Activated CD4-positive, alpha-beta memory T cell treated with anti-CD3 and anti-CD28 coated beads, Interleukin-2, amount 10 ng/mL, durations not matched to agents 7 days and 5 days (primary cell): ENCODE measurements at regions not wholly inside any gene's neighbourhood (a gene's known extent, or its start where the extent isn't known, plus 50 kb on each side); places are given as distances from the start of the nearest gene placed in this dataset.

Source experiments
- CTCF ChIA-PET: fragments of 350-600 bp; sonication (Branson Sonifier 250); formaldehyde crosslinking; loops from one replicate; lab custom pipeline; 2021; ENCODE audit warnings: antibody characterized with exemption, inconsistent platforms; lab: Charles Lee
- POLR2A ChIA-PET: fragments of 350-600 bp; sonication (Branson Sonifier 250); formaldehyde crosslinking; loops from one replicate; lab custom pipeline; 2021; ENCODE audit warnings: antibody characterized with exemption; lab: Charles Lee
- DNase-seq: peaks from one replicate; pipeline ENCODE4 v3.0.0-alpha.2; 2020
- H3K27ac Mint-ChIP-seq: one replicate; pipeline ENCODE4 v1.8.0; 2021; ENCODE audit warnings: mild to moderate bottlenecking, mixed read lengths
- H3K27me3 Mint-ChIP-seq: one replicate; pipeline ENCODE4 v1.8.0; 2021; ENCODE audit warnings: mixed read lengths
- H3K36me3 Mint-ChIP-seq: one replicate; pipeline ENCODE4 v1.8.0; 2021; ENCODE audit warnings: low read depth, mixed read lengths
- H3K4me1 Mint-ChIP-seq: one replicate; pipeline ENCODE4 v1.8.0; 2021; ENCODE audit warnings: mixed read lengths
- H3K4me3 Mint-ChIP-seq: one replicate; pipeline ENCODE4 v1.8.0; 2021; ENCODE audit warnings: mild to moderate bottlenecking, mixed read lengths
- H3K9me3 Mint-ChIP-seq: one replicate; pipeline ENCODE4 v1.8.0; 2021; ENCODE audit warnings: mixed read lengths

DNA sequence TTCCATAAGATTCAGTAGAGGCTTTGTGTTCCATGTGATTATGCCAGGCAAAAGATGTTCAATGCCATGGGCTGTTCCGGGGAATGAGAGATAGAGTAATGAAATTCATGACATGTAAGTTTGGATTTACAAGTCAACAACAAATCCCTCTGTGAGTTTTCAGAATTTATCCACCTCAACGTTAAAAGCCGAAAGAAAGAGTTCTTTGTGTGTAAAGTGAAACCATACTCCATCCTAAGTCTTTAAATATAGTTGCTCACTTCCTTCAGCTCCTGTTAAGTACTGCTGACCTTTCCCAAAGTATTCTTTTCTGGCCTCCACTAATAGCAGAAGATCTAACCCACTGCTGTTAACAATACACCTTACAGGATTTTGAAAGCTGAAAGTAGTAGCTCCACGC, 190.0 kb downstream of the TMX1 start:
- Mint-ChIP-seq H3K4me3 (no peak overlapping the region), H3K9me3 (no peaks in the 10 kb centered on the region), H3K36me3 (no peaks in the 10 kb centered on the region), H3K27me3 (peaks cover 16% of the 10 kb centered on the region), H3K4me1 (no peaks in the 10 kb centered on the region), H3K27ac (no peak overlapping the region)
- no peak for DNase-seq
- POLR2A ChIA-PET = no interaction called here
- CTCF ChIA-PET = no interaction called here

GRCh38 chr14:51430633-51431032, 190.6 kb downstream of the TMX1 start:
- Mint-ChIP-seq H3K27me3 (peaks cover 18% of the 10 kb centered on the region), H3K36me3 (no peaks in the 10 kb centered on the region), H3K4me1 (no peaks in the 10 kb centered on the region), H3K27ac (no peak overlapping the region), H3K4me3 (no peak overlapping the region), H3K9me3 (no peaks in the 10 kb centered on the region)
- CTCF ChIA-PET = no interaction called here
- POLR2A ChIA-PET = no interaction called here
- DNase-seq = no peak

DNA sequence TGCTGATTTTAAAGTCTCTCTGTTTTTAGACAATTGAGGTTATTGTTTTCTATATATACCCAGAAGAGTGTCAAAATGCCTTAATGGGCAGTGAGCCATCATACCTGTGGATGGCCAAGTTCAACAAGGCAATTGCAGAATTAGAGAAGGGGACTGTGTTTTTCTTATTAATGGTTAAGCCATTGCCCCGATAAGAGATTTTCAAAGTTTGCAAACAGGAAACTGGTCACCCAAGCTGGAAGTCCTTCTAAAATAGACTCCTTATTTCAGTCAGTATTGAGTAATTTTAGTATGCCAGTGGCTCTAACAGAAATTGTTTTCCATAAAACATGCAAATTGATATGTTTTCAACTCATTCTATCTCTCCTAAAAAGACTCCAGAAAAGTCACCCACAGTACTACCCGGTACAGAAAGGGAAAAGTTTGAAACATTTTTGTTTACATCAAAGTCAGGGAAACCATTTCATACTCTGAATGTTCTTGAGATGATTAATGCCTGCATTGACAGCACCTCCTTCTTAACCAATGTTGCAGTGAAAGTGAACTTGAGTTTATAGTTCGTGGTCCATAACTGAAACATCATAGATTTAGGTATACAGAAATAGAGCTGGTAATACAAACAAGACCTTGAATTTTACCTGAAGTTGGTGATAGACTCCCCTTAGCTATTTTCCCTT, 191.1 kb downstream of the TMX1 start:
- H3K9me3 Mint-ChIP-seq = no peaks in the 10 kb centered on the region
- H3K36me3 Mint-ChIP-seq = no peaks in the 10 kb centered on the region
- POLR2A ChIA-PET = no interaction called here

GRCh38 chr14:51431741-51432140, 191.7 kb downstream of the TMX1 start:
- Mint-ChIP-seq H3K36me3 (no peaks in the 10 kb centered on the region), H3K27me3 (peaks cover 21% of the 10 kb centered on the region), H3K4me3 (no peak overlapping the region), H3K9me3 (no peaks in the 10 kb centered on the region), H3K4me1 (no peaks in the 10 kb centered on the region), H3K27ac (no peak overlapping the region)
- DNase-seq = no peak
- CTCF ChIA-PET = no interaction called here
- POLR2A ChIA-PET = no interaction called here

More for the DNA sequence above, 191.1 kb downstream of the TMX1 start:
- Mint-ChIP-seq H3K27ac (no peak overlapping the region), H3K4me1 (no peaks in the 10 kb centered on the region), H3K27me3 (peaks cover 18% of the 10 kb centered on the region), H3K4me3 (no peak overlapping the region)
- CTCF ChIA-PET = no interaction called here
- DNase-seq = no peak

DNA sequence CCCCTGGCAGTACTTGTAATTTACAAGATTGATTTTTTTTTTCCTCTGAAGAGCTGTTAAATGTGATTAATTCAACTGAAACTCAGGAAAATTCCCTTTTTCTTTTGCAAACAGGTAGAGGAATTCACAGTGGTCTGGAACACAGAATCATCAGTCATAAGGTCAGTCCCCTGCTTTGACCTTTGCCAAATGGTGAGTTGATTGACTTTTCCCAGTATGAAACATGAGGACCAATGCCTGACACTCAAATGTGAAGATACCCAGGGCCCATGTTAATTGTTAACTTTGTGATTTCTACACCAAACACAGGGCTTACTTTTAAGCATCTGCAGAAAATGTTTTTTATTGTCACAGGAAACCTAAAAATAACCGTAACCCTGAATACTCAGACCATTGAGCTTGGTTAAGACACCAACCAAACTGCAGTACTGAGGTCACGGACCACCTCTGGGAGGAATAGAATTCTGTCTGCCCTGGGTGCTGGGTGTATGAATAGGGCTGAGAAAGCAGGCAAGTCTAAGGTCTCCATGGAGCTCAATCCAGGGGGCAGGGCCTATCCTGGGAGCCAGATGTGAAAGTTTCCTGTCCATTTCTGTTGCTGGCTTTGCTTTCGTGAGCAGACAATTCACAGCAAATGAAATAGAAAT, 192.4 kb downstream of the TMX1 start:
- Mint-ChIP-seq H3K36me3 (no peaks in the 10 kb centered on the region), H3K4me1 (no peaks in the 10 kb centered on the region), H3K4me3 (no peak overlapping the region), H3K27ac (no peak overlapping the region), H3K9me3 (no peaks in the 10 kb centered on the region), H3K27me3 (peaks cover 21% of the 10 kb centered on the region)
- POLR2A ChIA-PET = no interaction called here
- no peak for DNase-seq
- CTCF ChIA-PET = no interaction called here

- Mint-ChIP-seq H3K4me3 (no peak overlapping the region), H3K9me3 (no peaks in the 10 kb centered on the region), H3K36me3 (no peaks in the 10 kb centered on the region), H3K4me1 (no peaks in the 10 kb centered on the region), H3K27me3 (peaks cover 16% of the 10 kb centered on the region), H3K27ac (no peak overlapping the region)
- ChIA-PET CTCF (no interaction called here), POLR2A (no interaction called here)
- DNase-seq = no peak
Measured at GRCh38 chr14:51436630-51437029, 196.6 kb downstream of the TMX1 start.

DNA sequence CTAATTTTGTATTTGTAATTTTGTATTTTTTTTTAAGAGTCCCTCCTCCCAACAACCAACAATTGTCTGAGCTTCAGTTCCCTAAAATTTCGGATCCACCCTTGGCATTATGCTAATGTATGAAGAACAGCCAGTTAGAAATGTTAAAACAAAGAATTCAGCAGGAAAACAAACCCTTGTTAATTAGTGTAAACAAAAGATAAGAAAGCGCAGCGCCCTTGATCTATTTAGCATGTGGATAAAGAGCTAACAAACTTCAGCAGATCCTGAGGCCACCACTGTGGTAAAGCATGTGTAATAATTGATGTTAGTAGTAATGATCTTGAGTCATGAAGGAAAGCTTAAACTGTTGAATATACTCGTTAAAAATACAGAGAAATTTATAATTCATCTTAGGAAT, 199.8 kb downstream of the TMX1 start:
- CTCF ChIA-PET = no interaction called here
- Mint-ChIP-seq H3K4me1 (no peaks in the 10 kb centered on the region), H3K36me3 (no peaks in the 10 kb centered on the region), H3K27me3 (peaks cover 13% of the 10 kb centered on the region), H3K9me3 (no peaks in the 10 kb centered on the region), H3K4me3 (no peak overlapping the region), H3K27ac (no peak overlapping the region)
- POLR2A ChIA-PET = interaction anchor here (0.5 kb wide), 1 partner anchor 34 kb away, joined by 3 read pairs; no protein-coding TSS in a partner anchor
- DNase-seq = no peak

DNA sequence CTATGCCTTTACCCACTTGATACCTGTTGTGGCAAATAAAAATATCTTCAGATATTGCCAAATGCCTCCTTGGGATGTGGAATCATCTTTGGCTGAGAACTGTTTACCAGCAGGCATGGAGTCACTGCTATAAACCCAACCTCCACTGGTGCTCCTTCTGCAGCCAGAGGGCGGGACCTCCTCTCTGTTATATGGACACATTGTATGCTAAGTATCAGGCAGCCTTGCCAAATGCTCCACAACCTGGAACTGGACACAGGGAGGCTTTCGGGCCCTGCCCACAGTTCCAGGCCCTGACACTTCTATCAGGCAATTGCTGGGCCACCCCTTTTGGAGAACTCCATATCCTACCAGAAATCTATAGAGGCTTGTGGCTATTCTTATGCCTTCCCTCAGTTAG, 201.0 kb downstream of the TMX1 start:
- H3K27me3 Mint-ChIP-seq = peaks cover 11% of the 10 kb centered on the region
- no peak for DNase-seq
- no peaks in the 10 kb centered on the region for H3K9me3 Mint-ChIP-seq
- no peaks in the 10 kb centered on the region for H3K4me1 Mint-ChIP-seq
- no peaks in the 10 kb centered on the region for H3K36me3 Mint-ChIP-seq
- CTCF ChIA-PET = no interaction called here
- H3K4me3 Mint-ChIP-seq = no peak overlapping the region
- POLR2A ChIA-PET = no interaction called here
- H3K27ac Mint-ChIP-seq = no peak overlapping the region

- no peak overlapping the region for H3K4me3 Mint-ChIP-seq
Measured at GRCh38 chr14:51442513-51443175, 202.6 kb downstream of the TMX1 start.

DNA sequence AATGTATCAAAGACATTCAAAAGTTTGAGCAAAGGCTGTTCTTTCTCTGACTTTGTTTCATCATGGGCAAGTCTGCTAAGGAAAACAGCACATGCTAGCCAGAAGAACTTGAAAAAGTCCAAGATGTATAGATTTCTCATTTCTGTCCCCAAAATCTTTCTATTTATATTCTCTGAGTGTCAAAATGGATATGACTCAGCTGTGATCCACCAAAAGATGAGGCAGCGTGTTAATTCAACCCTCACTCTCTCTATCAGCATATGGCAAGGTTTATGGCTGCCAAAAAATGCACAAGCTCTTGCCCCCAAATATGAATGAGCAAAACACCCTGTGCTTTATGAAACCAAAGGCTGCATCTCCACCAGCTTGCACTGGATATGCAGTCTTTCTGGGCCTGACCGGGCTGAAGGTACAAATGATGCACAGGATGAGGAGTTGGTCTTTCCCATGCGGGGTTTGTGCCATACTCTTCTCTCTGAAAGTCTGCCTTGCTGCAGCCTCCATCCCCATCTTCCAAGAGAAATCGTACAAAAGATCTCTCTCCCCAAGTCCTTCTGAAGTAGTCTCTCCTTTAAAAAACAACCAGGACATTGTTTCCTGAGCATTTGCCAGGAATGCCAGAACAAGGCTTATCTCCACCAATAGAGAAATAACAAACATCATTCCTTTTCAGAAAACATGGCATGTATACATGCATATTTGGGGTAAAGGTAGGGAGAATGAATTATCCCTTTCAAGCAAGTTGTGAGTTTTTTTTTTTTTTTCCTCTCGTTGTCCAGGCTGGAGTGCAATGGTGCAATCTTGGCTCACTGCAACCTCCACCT, 203.4 kb downstream of the TMX1 start:
- Mint-ChIP-seq H3K27me3 (peaks cover 8% of the 10 kb centered on the region), H3K4me3 (no peak overlapping the region), H3K9me3 (no peaks in the 10 kb centered on the region), H3K36me3 (no peaks in the 10 kb centered on the region), H3K27ac (no peak overlapping the region), H3K4me1 (no peaks in the 10 kb centered on the region)
- ChIA-PET POLR2A (no interaction called here), CTCF (no interaction called here)
- no peak for DNase-seq

More at GRCh38 chr14:51442513-51443175, 202.6 kb downstream of the TMX1 start:
- H3K27me3 Mint-ChIP-seq = peaks cover 8% of the 10 kb centered on the region
- H3K4me1 Mint-ChIP-seq = no peaks in the 10 kb centered on the region
- no peak overlapping the region for H3K27ac Mint-ChIP-seq
- DNase-seq = no peak
- POLR2A ChIA-PET = no interaction called here
- no peaks in the 10 kb centered on the region for H3K9me3 Mint-ChIP-seq
- CTCF ChIA-PET = no interaction called here
- no peaks in the 10 kb centered on the region for H3K36me3 Mint-ChIP-seq

- Mint-ChIP-seq H3K36me3 (no peaks in the 10 kb centered on the region), H3K4me3 (no peak overlapping the region), H3K27me3 (peaks cover 3% of the 10 kb centered on the region), H3K27ac (no peak overlapping the region), H3K9me3 (no peaks in the 10 kb centered on the region), H3K4me1 (no peaks in the 10 kb centered on the region)
- CTCF ChIA-PET = no interaction called here
- no peak for DNase-seq
- POLR2A ChIA-PET = no interaction called here
Measured at GRCh38 chr14:51444353-51445000, 204.4 kb downstream of the TMX1 start.

- no peak for DNase-seq
- H3K36me3 Mint-ChIP-seq = no peaks in the 10 kb centered on the region
- CTCF ChIA-PET = no interaction called here
Measured at GRCh38 chr14:51445001-51445390, 204.9 kb downstream of the TMX1 start.

DNA sequence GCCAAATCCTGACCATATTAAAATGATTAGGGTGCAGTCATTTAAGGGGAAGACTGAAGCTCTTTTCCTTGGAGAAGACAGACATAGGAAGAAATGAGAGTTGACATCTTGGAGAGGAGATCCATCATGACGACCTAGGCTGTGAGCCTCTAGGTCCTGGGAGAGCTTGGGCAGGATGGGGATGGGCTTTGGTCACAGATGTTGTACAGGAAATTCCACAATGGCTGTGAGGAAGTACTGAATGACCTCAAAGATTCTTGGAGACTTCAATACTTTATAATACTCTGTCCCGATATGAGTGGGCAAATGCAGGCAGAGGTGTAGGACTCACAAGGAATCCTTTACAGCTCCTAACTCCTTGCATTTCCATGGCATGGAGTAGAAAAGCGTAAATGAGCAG, 204.9 kb upstream of the FRMD6 start:
- Mint-ChIP-seq H3K4me3 (no peak overlapping the region), H3K4me1 (no peaks in the 10 kb centered on the region), H3K9me3 (no peaks in the 10 kb centered on the region), H3K27me3 (no peaks in the 10 kb centered on the region), H3K27ac (no peak overlapping the region), H3K36me3 (no peaks in the 10 kb centered on the region)
- DNase-seq = no peak
- CTCF ChIA-PET = no interaction called here
- POLR2A ChIA-PET = no interaction called here

More at GRCh38 chr14:51445001-51445390, 204.9 kb downstream of the TMX1 start:
- Mint-ChIP-seq H3K27me3 (peaks cover under 1% of the 10 kb centered on the region), H3K27ac (no peak overlapping the region), H3K4me1 (no peaks in the 10 kb centered on the region), H3K4me3 (no peak overlapping the region), H3K9me3 (no peaks in the 10 kb centered on the region)
- POLR2A ChIA-PET = no interaction called here
